NCI-H446 treated with DMSO at 0.1 percent for 48 hours (cell line): ENCODE measurements at regions not wholly inside any gene's neighbourhood (a gene's known extent, or its start where the extent isn't known, plus 50 kb on each side); places are given as distances from the start of the nearest gene placed in this dataset.
A peak's percentile ranks its signal among the peaks of the same experiment; 100 is the strongest.

ENCODE experiments used
- DNase-seq: peaks from one replicate; lab custom pipeline; 2025; lab: John Stamatoyannopoulos, UW

DNA sequence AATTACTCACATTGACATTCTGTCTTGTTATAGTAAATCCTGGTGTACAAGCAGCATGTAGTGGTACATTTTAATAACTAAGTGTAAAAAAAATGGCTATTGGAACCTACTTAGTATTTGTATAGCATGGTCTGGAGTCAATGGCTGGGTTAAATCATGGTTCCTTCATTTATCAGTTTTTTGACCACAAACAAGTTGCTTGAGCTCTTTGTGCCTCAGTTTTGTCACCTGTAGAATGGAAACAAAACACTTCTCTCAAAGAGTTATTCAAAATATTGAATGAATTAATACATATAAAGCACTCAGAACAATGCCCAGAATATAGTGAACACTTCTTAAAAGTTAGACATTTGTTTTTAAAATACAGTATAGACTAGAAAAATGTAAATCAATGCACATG lies 93.2 kb upstream of the HS3ST5 start:
- no peak for DNase-seq

DNA sequence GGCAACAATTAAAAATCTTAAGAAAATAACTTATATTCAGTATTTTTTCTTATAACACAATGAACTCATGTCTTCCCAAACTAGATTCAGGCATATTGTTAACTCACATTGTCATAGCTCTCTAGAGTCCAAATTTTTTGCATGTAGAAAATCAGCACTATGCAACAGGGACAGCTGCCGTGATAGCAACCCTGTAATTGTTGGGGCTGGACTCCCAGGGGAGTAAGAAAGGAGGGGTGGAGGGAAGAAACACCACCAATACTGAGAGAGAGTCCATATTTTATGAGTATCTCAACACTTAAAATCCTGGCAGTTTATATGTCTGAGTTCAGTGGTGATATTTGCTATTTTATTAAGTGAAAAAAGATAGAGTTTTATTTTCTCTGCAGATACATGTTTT lies 89.6 kb upstream of the HS3ST5 start:
- DNase-seq: peak; percentile 13

DNA sequence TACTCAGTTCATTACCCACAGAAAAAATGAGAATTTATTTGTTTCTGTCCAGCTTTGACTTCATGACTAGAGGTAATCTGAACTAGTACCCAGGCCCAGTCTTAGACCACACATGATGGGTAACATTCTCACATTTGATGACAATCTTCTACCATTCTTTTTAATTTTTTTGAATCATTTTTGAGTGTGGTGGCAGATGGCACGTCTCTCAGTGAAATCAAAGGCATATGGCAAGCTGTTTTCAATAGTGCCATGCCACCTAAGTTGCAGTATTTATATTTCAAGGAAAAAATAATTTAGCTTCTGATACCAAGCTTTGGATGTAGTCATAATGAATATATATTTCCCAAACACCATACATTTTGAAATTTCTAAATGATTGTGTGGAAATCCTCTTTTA lies 88.8 kb upstream of the HS3ST5 start:
- DNase-seq: peak; percentile 34

DNA sequence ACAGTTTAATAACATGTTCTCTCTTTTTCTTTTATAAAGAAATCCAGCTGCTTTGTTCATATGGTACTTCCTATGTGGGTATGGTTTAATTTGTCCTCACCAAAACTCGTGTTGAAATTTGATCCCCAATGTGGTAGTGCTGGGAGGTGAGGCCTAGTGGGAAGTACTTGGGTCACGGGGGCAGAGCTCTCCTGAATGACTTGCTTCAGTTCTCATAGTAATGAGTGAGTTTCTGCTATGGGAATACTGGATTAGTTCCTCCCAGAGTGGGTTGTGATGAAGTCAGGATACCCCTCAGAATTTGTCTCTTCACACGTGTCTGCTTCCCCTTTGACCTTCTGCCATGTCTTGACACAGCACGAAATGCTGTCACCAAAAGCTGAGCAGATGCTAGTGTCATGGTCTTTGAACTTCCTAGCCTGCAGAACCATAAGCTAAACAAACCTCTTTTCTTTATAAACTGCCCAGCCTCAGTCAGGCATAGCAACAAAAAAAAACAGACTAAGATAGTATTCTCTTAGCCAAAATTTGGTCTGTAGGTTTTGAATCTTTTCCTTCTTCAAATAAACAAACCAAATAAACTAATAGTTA lies 87.8 kb upstream of the HS3ST5 start:
- DNase-seq: peak; percentile 23

DNA sequence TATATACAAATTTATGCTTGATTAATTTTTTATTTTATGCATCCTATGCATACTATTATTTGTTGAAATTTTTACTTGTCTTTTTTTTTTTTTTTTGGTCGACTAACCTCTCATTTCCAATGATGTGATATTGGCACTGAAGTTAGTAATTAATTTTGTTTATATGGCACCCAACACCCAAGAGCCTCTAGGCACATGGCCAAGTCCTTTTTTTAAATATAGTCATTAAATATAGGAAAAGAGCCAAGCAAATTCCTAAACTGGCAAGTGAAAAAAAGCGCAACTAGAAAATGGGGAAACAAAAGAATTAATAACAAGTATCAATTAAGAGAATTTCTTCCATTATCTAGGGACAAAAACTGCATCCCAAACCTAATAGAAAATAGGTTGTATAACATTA lies 85.5 kb upstream of the HS3ST5 start:
- DNase-seq: peak; percentile 6

DNA sequence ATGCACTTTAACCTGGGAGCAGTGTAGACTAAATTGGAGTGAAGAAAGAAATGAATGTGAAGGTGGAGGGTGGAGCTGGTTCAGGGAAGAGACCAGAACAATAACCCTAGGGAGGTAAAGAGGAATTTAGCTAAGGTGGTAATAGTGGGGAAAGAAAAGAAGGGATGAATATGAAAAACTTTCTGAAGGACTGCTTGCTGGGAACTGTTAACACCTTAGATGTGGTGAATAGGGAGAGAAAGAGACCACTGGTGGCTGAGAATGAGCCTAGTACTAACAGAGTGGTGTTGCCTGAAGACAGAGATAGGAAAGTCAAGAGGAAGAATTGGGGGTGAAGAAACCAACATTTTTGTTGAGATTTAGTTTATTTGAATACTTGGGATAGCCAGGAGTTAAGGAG lies 78.4 kb upstream of the HS3ST5 start:
- DNase-seq: no peak

DNA sequence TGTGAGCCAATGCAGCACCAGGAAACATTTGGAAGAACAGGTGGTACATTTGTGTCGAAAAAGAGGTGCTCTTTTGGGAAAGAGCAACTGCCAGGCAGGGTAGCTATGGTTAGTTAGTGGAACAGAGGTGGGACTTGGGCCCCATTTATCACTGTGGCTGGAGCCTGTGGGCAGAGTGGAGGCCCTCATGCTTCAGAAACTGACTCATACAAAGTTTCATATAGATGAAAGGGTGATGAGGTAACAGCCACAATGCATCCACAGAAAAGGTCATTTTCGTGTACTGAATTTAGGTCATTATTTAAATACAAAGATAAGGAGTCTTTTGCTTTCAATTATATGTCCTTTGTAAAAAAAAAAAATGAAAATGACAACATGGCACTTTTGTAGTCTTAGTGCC lies 76.4 kb upstream of the HS3ST5 start:
- DNase-seq: no peak

DNA sequence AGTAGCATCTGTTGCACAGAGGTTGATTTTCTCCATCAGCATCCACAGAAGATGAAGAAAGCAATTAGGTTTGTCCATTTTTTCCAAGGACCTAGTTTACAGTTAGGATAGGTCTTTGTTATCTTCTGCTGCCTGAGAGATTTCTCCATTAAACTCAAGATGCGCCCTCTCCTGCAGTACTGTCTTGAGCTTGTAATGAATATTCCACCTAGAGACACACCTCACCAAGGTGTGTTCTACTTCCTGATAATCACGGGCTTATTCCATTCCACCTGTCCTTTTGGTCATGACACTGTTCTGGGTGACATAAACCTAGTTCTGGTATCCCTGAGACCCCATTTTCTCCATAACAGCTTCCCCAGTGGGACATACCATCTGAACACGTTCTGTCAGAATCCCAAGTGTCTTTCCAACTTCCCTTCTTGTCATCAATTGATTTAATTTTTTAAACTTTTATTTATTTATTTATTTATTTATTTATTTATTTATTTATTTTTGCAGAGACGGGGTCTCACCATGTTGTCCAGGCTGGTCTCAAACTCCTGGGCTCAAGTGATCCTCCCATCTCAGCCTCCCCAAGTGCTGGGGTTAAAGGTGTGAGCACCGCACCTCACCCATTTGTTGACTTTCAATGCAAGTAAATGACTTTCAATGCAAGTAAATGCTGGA lies 75.6 kb upstream of the HS3ST5 start:
- no peak for DNase-seq

DNA sequence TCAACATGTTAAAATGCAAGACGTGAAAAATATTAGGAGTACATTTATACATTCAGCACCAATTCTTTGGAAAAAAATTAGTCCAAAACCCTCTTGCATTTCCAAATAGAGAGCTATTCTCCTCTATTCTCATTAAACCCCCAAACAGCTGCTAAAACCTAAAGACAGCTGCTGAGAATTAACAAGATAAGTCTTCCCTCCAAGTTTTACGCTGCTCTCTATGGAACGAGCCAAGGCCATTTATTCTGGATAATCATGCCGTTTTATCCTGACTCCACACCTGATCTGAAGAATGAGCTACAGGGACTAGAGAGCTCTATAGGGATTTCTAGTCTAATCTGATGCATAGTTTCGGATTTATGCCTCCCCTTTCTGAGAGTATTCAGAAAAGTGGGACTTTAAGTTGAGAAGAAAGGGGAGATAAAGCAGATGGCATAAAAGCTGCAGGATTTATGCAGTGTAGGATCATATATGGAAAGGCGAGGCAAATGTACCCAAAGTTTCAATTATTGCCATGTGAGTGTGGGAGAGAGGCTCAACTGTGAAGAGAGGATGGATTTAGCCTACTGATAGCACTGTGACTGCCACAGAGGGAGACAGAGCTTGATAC lies 64.7 kb upstream of the HS3ST5 start:
- no peak for DNase-seq

DNA sequence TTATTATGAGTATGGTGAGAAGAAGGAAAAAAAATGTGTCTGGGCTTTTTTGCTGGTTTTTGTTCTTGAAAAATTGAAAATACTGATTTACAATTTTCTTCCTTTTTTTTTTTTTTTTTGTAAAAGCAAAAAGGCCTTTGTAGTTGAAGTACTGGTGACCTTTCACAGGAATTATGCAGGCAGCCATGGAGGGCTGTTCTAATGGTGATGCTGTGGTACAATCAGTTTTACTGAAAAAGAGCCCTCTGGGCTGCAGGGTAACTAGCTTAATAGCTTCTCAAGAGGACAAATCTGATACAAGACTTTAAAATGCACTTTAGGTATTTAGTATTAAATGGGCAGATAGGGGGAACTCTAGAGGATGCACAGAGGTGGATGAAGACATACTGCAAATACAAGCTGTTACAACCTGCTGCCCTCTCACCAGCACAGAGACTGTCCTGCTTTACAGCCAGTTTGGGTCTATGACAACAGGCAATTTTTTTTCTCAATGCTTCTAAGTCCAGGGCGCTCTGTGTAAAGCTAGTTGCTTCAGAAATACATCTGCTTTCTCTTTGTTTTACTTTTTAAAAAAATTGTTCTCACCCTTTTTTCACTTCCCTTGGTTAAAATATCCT lies 61.6 kb upstream of the HS3ST5 start:
- no peak for DNase-seq

DNA sequence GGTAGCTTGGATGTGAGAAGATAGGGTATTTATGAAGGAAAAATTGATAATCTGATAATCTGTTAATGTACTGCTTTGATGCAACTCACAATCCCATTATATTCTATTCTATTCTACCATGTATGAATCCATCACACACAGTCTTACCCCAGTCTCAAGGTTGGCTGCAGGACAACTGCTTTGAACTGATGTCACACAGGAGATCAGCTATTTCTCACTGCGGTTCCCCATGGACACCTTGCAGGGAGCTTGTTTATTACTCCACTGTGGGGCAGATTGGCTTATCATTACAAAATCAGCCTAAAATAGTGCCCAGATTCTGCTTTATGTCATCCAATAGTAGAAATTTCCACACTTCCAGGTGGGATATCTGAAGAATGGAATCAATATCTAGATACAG lies 61.0 kb upstream of the HS3ST5 start:
- DNase-seq: no peak

DNA sequence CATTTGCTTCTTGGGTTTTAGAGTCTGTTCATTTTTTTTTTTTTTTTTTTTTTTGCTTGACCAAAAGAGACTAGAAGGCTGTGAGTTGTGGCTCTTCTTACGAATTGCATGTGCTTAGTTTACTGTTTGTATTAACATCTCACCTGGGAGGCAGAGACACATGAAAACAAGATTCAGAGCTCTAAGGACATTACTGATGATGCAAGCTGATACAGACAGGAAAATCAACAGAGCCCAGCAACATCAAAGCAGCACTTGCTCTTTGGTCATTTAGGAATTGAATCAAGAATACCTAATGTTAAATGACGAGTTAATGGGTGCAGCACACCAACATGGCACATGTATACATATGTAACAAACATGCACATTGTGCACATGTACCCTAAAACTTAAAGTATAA lies 55.7 kb upstream of the HS3ST5 start:
- no peak for DNase-seq
